NB4 (cell line): ENCODE measurements at regions not wholly inside any gene's neighbourhood (a gene's known extent, or its start where the extent isn't known, plus 50 kb on each side); places are given as distances from the start of the nearest gene placed in this dataset.

ENCODE experiments used
- DNase-seq: peaks from one replicate; pipeline ENCODE4 v3.0.0; 2010; ENCODE audit warnings: low read depth
- H3K4me3 ChIP-seq: one replicate; pipeline ENCODE4 v1.5.1; 2011; ENCODE audit warnings: mild to moderate bottlenecking, low read depth, low read length, moderate library complexity
- CTCF ChIP-seq: IDR thresholded peaks from one replicate; pipeline ENCODE4 v1.5.1; 2012; ENCODE audit warnings: low read depth, low read length
- MYC ChIP-seq: IDR thresholded peaks from 2 replicates; pipeline ENCODE4 v1.6.1; 2011; ENCODE audit warnings: low read depth, low read length
- POLR2A ChIP-seq: IDR thresholded peaks from 2 replicates; pipeline ENCODE4 v1.6.1; 2011; ENCODE audit warnings: mild to moderate bottlenecking; ENCODE audit not compliant: insufficient read length; ENCODE audit errors: extremely low read depth
- TF ChIP-seq, protein P1 (sequence below): IDR thresholded peaks from 2 replicates; pipeline ENCODE4 v1.6.1; 2011; ENCODE audit warnings: low read depth, low read length

DNA sequence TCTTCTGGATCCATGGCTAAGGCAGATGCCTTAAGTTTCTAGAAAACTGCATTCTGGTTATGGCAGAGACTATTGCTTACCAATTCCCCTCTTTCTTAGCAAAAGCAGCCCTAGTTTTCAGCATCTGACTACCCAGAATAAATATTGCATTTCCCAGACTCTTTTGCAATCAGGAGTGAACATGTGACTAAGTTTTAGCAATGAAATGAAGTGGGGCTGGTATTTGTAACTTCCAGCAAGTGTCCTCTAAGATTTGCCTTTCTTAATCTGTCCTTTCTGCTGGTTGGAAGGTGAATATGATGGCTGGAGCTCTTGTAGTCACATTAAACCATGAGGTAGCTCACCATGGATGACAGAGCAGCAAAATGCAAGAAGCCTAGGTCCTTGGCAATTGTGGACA lies 132.9 kb upstream of the PKDCC start:
- TF ChIP-seq, protein P1, sequence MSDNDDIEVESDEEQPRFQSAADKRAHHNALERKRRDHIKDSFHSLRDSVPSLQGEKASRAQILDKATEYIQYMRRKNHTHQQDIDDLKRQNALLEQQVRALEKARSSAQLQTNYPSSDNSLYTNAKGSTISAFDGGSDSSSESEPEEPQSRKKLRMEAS, result no peak
- TF ChIP-seq MYC (no peak), POLR2A (no peak), CTCF (no peak)

DNA sequence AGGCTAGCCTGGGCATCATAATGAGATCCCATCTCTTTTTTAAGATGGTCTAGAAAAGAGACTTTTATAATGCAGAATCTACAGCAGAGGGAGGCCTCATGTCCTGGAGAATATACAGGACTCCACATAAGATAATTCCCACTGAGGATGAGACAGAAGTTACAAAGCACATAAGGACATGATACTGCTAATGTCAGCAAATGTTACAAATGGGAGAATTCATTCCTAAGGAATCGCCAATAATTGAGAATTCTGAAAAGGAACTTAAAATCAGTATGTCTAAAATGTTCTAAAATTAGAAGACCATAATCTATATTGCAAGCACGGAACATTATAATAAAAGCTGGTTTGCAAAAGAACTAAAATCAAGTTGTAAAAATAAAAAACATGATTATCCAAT lies 131.6 kb upstream of the PKDCC start:
- no peak overlapping the region for H3K4me3 ChIP-seq
- no peak for DNase-seq
- TF ChIP-seq, protein P1, result no peak
- TF ChIP-seq POLR2A (no peak), MYC (no peak), CTCF (no peak)

More for the DNA sequence above, 132.9 kb upstream of the PKDCC start:
- no peak overlapping the region for H3K4me3 ChIP-seq
- DNase-seq, result no peak

GRCh38 chr2:41917587-41917986 lies 130.2 kb upstream of the PKDCC start:
- no peak overlapping the region for H3K4me3 ChIP-seq
- no peak for DNase-seq
- TF ChIP-seq, protein P1, result no peak
- TF ChIP-seq POLR2A, result no peak
- TF ChIP-seq MYC, result no peak

GRCh38 chr2:41919135-41919534 lies 128.7 kb upstream of the PKDCC start:
- TF ChIP-seq POLR2A (no peak), CTCF (no peak)
- no peak for DNase-seq
- no peak overlapping the region for H3K4me3 ChIP-seq

DNA sequence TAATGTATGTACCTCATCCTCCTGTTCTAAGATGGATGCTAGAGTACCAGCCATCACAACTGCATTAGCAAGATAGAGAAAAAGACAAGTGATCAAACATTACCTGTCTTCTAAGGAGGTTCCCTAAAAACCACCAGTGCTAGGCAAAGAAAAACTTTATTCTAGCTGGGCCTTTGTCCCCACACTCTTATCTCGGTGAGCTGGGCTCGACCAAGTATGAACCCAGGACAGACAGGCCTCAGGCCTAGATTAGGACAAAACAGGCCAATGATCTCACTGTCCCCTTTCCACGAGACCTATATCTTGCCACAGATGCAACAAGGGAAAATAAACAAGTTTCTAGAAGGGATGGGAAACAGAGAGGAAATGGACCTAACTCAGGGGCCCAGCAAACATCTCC lies 127.6 kb upstream of the PKDCC start:
- DNase-seq, result no peak
- H3K4me3 ChIP-seq, result no peak overlapping the region
- TF ChIP-seq, protein P1, result no peak
- TF ChIP-seq POLR2A (no peak), MYC (no peak), CTCF (no peak)

- TF ChIP-seq CTCF (no peak), POLR2A (no peak), MYC (no peak)
- TF ChIP-seq, protein P1, result no peak
- DNase-seq, result no peak
- no peak overlapping the region for H3K4me3 ChIP-seq
Measured at GRCh38 chr2:41920812-41921211, 127.0 kb upstream of the PKDCC start.
